ENCODE measurements at regions not wholly inside any gene's neighbourhood (a gene's known extent, or its start where the extent isn't known, plus 50 kb on each side); places are given as distances from the start of the nearest gene placed in this dataset.
"Not testable (repeated sequence)": the region's sequence is repeated elsewhere in the genome, so short reads cannot be mapped to it uniquely, and the experiment has no call there.

GRCh38 chr6:67127041-67127440 is 1420.0 kb upstream of the EYS start:
- no peaks in the 10 kb centered on the region for H3K79me2 ChIP-seq (ENCODE audit: insufficient read depth, low read length)
- H3K36me3 ChIP-seq (ENCODE audit: insufficient read depth, low read length): no peaks in the 10 kb centered on the region
- H3K27ac ChIP-seq (ENCODE audit: low read length): no peak overlapping the region
- no peaks in the 10 kb centered on the region for H3K4me1 ChIP-seq (ENCODE audit: insufficient read depth, low read length)
- H3K4me3 ChIP-seq (ENCODE audit: low read depth in 1 of 2, low read length in 2 of 2): no peak overlapping the region
- no peak overlapping the region for H3K9ac ChIP-seq (ENCODE audit: low read depth, low read length)
- H3K4me2 ChIP-seq (ENCODE audit: insufficient read depth, low read length): no peak overlapping the region
- H4K20me1 ChIP-seq (ENCODE audit: insufficient read depth, low read length): no peaks in the 10 kb centered on the region
- H3K9me3 ChIP-seq (ENCODE audit: insufficient read depth, low read length, severe bottlenecking): no peaks in the 10 kb centered on the region
- no peak for ATAC-seq (ENCODE audit: insufficient read depth, low read depth)
- TF ChIP-seq CTCF (IDR thresholded peaks at IDR 0.05; ENCODE audit: borderline replicate concordance, extremely low read depth, low read length, poor library complexity, severe bottlenecking): no peak
- no peak for TF ChIP-seq EZH2 (IDR thresholded peaks at IDR 0.05; ENCODE audit: borderline replicate concordance, low read depth, low read length, severe bottlenecking)
- no peak overlapping the region for H2AFZ ChIP-seq (ENCODE audit: low read depth, low read length)
- DNase-seq: no peak
- H3K27me3 ChIP-seq (ENCODE audit: insufficient read depth, low read length, poor library complexity): no peaks in the 10 kb centered on the region

DNA sequence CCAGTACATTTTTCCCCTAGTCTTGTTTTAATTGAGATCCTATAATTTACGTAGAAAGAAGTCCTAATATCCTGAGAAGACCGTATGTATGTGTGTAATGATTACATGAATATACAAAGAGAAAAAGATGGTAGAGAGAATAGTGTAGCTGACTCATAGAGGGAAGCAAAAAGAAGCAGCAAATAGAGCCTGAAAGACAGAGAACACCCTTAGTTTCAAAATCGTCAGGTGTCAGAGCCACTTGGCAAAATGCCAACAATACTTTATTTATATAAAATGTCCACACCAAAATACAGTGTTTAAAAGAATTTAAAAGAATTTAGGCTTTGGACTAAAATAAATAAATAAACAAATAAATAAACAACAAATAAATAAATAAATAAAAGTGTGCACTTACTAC is 1414.1 kb upstream of the EYS start:
- DNase-seq (no peak), ATAC-seq (ENCODE audit: insufficient read depth, low read depth) (no peak)
- no peaks in the 10 kb centered on the region for H3K27me3 ChIP-seq (ENCODE audit: insufficient read depth, low read length, poor library complexity)
- H3K4me2 ChIP-seq (ENCODE audit: insufficient read depth, low read length): no peak overlapping the region
- no peaks in the 10 kb centered on the region for H3K9me3 ChIP-seq (ENCODE audit: insufficient read depth, low read length, severe bottlenecking)
- TF ChIP-seq EZH2 (IDR thresholded peaks at IDR 0.05; ENCODE audit: borderline replicate concordance, low read depth, low read length, severe bottlenecking): no peak
- TF ChIP-seq CTCF (IDR thresholded peaks at IDR 0.05; ENCODE audit: borderline replicate concordance, extremely low read depth, low read length, poor library complexity, severe bottlenecking): no peak
- H3K36me3 ChIP-seq (ENCODE audit: insufficient read depth, low read length): no peaks in the 10 kb centered on the region
- no peak overlapping the region for H3K4me3 ChIP-seq (ENCODE audit: low read depth in 1 of 2, low read length in 2 of 2)
- no peak overlapping the region for H3K9ac ChIP-seq (ENCODE audit: low read depth, low read length)
- no peak overlapping the region for H2AFZ ChIP-seq (ENCODE audit: low read depth, low read length)
- no peak overlapping the region for H3K27ac ChIP-seq (ENCODE audit: low read length)
- H3K4me1 ChIP-seq (ENCODE audit: insufficient read depth, low read length): no peaks in the 10 kb centered on the region
- H4K20me1 ChIP-seq (ENCODE audit: insufficient read depth, low read length): no peaks in the 10 kb centered on the region
- no peaks in the 10 kb centered on the region for H3K79me2 ChIP-seq (ENCODE audit: insufficient read depth, low read length)

DNA sequence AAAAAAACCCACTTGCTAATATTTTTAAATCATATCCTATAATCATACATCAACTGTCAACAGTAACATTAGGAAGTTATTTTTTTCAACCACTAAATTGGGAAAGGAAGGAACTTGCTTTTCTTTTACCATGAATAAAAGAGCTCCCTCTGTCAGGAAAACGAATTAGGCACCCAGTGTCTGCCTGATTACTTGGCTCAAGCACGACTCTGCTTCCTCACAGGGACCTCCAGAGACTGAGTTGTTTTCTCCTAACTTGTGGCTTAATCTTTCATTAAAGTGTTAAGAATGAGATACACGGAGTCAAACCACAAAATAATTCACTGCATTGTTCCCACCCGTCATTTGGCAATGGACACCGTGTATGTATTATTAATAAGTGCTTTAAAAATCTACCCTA is 1405.1 kb upstream of the EYS start:
- Histone ChIP-seq H3K36me3 (ENCODE audit: insufficient read depth, low read length) (no peaks in the 10 kb centered on the region), H4K20me1 (ENCODE audit: insufficient read depth, low read length) (no peaks in the 10 kb centered on the region), H3K27ac (ENCODE audit: low read length) (no peak overlapping the region), H3K79me2 (ENCODE audit: insufficient read depth, low read length) (no peaks in the 10 kb centered on the region), H3K4me3 (ENCODE audit: low read depth in 1 of 2, low read length in 2 of 2) (no peak overlapping the region), H3K9me3 (ENCODE audit: insufficient read depth, low read length, severe bottlenecking) (no peaks in the 10 kb centered on the region), H3K27me3 (ENCODE audit: insufficient read depth, low read length, poor library complexity) (no peaks in the 10 kb centered on the region), H3K4me2 (ENCODE audit: insufficient read depth, low read length) (no peak overlapping the region), H3K9ac (ENCODE audit: low read depth, low read length) (no peak overlapping the region), H2AFZ (ENCODE audit: low read depth, low read length) (no peak overlapping the region), H3K4me1 (ENCODE audit: insufficient read depth, low read length) (no peaks in the 10 kb centered on the region)
- no peak for TF ChIP-seq CTCF (IDR thresholded peaks at IDR 0.05; ENCODE audit: borderline replicate concordance, extremely low read depth, low read length, poor library complexity, severe bottlenecking)
- TF ChIP-seq EZH2 (IDR thresholded peaks at IDR 0.05; ENCODE audit: borderline replicate concordance, low read depth, low read length, severe bottlenecking): no peak
- ATAC-seq (ENCODE audit: insufficient read depth, low read depth) (no peak), DNase-seq (no peak)

DNA sequence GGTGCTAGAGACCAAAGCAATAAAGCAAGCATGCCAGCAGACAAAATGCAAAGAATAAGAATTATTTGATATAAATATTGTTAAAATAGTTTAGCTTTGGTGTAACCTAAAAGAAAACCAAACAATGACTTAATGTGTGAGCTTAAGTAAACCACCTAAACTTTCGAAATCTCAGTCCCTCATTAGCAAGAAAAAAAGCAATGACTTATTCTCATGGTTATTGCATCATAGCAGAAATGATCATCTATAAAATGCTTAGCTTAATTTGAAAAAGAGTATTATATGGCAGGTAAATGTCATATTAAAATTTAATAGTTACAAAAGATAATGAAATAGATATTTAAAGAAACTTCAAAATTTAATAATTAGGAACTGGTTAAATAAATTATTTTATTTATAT is 1395.7 kb upstream of the EYS start:
- DNase-seq (no peak), ATAC-seq (ENCODE audit: insufficient read depth, low read depth) (no peak)
- H3K9ac ChIP-seq (ENCODE audit: low read depth, low read length): no peak overlapping the region
- H3K4me3 ChIP-seq (ENCODE audit: low read depth in 1 of 2, low read length in 2 of 2): no peak overlapping the region
- TF ChIP-seq CTCF (IDR thresholded peaks at IDR 0.05; ENCODE audit: borderline replicate concordance, extremely low read depth, low read length, poor library complexity, severe bottlenecking): no peak
- H4K20me1 ChIP-seq (ENCODE audit: insufficient read depth, low read length): no peaks in the 10 kb centered on the region
- H3K27ac ChIP-seq (ENCODE audit: low read length): no peak overlapping the region
- no peaks in the 10 kb centered on the region for H3K9me3 ChIP-seq (ENCODE audit: insufficient read depth, low read length, severe bottlenecking)
- H3K36me3 ChIP-seq (ENCODE audit: insufficient read depth, low read length): no peaks in the 10 kb centered on the region
- H2AFZ ChIP-seq (ENCODE audit: low read depth, low read length): no peak overlapping the region
- H3K4me2 ChIP-seq (ENCODE audit: insufficient read depth, low read length): no peak overlapping the region
- no peaks in the 10 kb centered on the region for H3K4me1 ChIP-seq (ENCODE audit: insufficient read depth, low read length)
- H3K79me2 ChIP-seq (ENCODE audit: insufficient read depth, low read length): no peaks in the 10 kb centered on the region
- H3K27me3 ChIP-seq (ENCODE audit: insufficient read depth, low read length, poor library complexity): no peaks in the 10 kb centered on the region

DNA sequence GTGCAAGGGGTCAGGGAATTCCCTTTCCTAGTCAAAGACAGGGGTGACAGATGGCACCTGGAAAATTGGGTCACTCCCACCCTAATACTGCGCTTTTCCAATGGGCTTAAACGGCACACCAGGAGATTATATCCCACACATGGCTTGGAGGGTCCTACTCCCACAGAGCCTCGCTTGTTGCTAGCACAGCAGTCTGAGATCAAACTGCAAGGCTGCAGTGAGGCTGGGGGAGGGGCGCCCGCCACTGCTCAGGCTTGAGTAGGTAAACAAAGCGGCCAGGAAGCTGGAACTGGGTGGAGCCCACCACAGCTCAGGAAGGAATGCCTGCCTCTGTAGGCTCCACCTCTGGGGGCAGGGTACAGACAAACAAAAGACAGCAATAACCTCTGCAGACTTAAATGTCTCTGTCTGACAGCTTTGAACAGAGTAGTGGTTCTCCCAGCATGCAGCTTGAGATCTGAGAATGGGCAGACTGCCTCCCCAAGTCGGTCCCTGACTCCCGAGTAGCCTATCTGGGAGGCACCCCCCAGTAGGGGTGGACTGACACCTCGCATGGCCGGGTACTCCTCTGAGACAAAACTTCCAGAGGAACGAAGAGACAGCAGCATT is 1388.7 kb upstream of the EYS start:
- ATAC-seq (ENCODE audit: insufficient read depth, low read depth): not testable (repeated sequence)

More for the DNA sequence above, 1388.7 kb upstream of the EYS start:
- H3K9me3 ChIP-seq (ENCODE audit: insufficient read depth, low read length, severe bottlenecking); H2AFZ ChIP-seq (ENCODE audit: low read depth, low read length); H4K20me1 ChIP-seq (ENCODE audit: insufficient read depth, low read length); H3K79me2 ChIP-seq (ENCODE audit: insufficient read depth, low read length); DNase-seq; H3K4me2 ChIP-seq (ENCODE audit: insufficient read depth, low read length); H3K4me3 ChIP-seq (ENCODE audit: low read depth in 1 of 2, low read length in 2 of 2); H3K4me1 ChIP-seq (ENCODE audit: insufficient read depth, low read length); H3K27ac ChIP-seq (ENCODE audit: low read length); H3K27me3 ChIP-seq (ENCODE audit: insufficient read depth, low read length, poor library complexity); H3K36me3 ChIP-seq (ENCODE audit: insufficient read depth, low read length); H3K9ac ChIP-seq (ENCODE audit: low read depth, low read length): not testable (repeated sequence)
